ENCODE measurements at regions not wholly inside any gene's neighbourhood (a gene's known extent, or its start where the extent isn't known, plus 50 kb on each side); places are given as distances from the start of the nearest gene placed in this dataset.

DNA sequence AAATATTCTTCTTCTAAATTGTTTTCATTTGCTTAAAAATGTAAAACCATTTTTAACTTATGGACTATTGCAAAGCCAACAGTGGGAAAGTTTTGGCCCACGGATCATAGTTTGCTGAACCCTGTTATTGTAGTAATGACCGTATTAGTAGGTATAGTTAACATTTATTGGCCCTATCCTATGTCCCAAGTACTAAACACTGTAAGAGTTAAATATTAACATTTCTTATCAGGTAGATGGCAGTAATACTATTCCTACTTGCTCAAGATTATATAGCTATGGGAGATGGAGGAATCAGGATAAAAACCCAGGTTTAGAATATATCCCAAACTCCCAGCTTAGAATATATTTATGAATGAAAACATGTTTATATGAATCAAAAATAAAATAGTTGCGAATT, 993.2 kb downstream of the SORCS3 start:
- TF ChIP-seq, protein P1, sequence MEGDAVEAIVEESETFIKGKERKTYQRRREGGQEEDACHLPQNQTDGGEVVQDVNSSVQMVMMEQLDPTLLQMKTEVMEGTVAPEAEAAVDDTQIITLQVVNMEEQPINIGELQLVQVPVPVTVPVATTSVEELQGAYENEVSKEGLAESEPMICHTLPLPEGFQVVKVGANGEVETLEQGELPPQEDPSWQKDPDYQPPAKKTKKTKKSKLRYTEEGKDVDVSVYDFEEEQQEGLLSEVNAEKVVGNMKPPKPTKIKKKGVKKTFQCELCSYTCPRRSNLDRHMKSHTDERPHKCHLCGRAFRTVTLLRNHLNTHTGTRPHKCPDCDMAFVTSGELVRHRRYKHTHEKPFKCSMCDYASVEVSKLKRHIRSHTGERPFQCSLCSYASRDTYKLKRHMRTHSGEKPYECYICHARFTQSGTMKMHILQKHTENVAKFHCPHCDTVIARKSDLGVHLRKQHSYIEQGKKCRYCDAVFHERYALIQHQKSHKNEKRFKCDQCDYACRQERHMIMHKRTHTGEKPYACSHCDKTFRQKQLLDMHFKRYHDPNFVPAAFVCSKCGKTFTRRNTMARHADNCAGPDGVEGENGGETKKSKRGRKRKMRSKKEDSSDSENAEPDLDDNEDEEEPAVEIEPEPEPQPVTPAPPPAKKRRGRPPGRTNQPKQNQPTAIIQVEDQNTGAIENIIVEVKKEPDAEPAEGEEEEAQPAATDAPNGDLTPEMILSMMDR (IDR thresholded peaks at IDR 0.05), result no peak
- no peaks in the 10 kb centered on the region for H3K9me3 ChIP-seq
- intact Hi-C loops (cut with DNase I), result no loop called here
- no peak overlapping the region for H3K4me3 ChIP-seq
- no peaks in the 10 kb centered on the region for H3K4me1 ChIP-seq
- no peaks in the 10 kb centered on the region for H3K36me3 ChIP-seq (ENCODE audit: insufficient read depth in 1 of 2, low read depth in 1 of 2)
- H3K27ac ChIP-seq, result no peak overlapping the region
- H3K27me3 ChIP-seq (ENCODE audit: insufficient read depth in 3 of 3, low read length in 2 of 3), result no peaks in the 10 kb centered on the region
- DNase-seq, result no peak
- 81 to 86% (median 83%) methylated on average over 3 of the region's 3 CpGs for WGBS, 3 donors
- no peak for ATAC-seq

DNA sequence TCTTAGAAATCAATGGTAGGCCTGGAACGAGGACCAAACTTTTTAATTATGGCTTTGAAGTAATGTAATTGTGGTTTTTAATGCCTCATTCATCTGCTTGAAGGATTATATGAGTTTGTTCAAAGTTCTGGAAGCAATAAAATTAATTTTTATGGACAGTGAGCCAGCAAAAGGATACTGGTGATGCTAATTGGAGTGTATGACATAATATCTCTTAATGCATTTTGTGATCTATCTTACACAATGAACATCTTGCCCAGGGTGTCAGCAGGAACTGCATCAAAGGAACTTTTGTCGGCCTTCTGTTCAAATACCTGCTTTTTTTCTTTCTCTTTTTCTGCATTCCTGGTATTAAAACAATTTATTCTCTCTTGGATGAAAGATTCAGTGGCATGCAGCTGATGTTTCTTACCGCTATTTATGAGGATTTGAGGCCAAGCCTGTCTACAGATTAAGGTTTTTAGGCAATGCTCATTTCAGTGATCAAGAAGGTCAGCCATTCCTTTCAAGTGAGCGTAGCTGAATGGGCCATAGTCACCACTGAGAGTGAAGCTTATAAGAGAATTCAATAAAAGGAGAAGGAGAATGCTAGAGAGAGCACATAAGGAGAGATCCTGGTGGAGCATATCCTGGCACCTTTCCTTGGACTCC, 974.8 kb downstream of the SORCS3 start:
- no peaks in the 10 kb centered on the region for H3K27me3 ChIP-seq (ENCODE audit: insufficient read depth in 3 of 3, low read length in 2 of 3)
- TF ChIP-seq, protein P1 (IDR thresholded peaks at IDR 0.05), result no peak
- no peak overlapping the region for H3K27ac ChIP-seq
- no peaks in the 10 kb centered on the region for H3K36me3 ChIP-seq (ENCODE audit: insufficient read depth in 1 of 2, low read depth in 1 of 2)
- H3K9me3 ChIP-seq, result no peaks in the 10 kb centered on the region
- no peak overlapping the region for H3K4me3 ChIP-seq
- H3K4me1 ChIP-seq, result no peaks in the 10 kb centered on the region
- no peak for ATAC-seq
- no peak for DNase-seq
- WGBS, 3 donors, result 55 to 62% (median 56%) methylated on average over 4 of the region's 4 CpGs
- intact Hi-C loops (cut with DNase I), result no loop called here

DNA sequence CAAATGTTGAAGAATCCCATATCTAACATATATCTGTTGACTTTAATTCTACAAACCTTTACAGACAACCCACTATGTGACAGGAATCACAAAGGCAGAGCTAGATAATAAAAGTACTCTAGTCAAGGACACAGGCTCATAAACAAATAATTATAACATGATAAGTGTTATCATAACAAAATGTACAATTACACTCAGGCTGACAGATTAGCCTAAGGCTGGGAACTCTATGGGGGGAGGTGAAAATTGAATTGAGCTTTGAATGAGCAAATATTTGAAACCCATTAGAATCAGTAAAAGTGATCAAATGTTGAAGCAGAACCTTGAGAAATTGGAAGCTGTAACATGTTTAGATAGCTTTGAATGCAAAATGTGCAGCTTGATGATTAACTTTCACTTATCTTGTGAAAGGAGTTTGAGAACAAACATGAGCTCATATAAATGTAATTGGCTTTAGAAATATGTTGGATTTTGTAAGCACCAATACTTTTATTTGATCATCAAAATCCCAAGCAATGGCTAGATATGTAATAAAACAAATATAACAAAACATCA, 970.2 kb downstream of the SORCS3 start:
- intact Hi-C loops (cut with DNase I), result no loop called here
- ATAC-seq (no peak), DNase-seq (no peak)
- H3K4me3 ChIP-seq, result no peak overlapping the region
- no peaks in the 10 kb centered on the region for H3K4me1 ChIP-seq
- no peaks in the 10 kb centered on the region for H3K27me3 ChIP-seq (ENCODE audit: insufficient read depth in 3 of 3, low read length in 2 of 3)
- TF ChIP-seq, protein P1 (IDR thresholded peaks at IDR 0.05), result no peak
- no peaks in the 10 kb centered on the region for H3K36me3 ChIP-seq (ENCODE audit: insufficient read depth in 1 of 2, low read depth in 1 of 2)
- peaks cover 4% of the 10 kb centered on the region for H3K9me3 ChIP-seq
- H3K27ac ChIP-seq, result no peak overlapping the region

DNA sequence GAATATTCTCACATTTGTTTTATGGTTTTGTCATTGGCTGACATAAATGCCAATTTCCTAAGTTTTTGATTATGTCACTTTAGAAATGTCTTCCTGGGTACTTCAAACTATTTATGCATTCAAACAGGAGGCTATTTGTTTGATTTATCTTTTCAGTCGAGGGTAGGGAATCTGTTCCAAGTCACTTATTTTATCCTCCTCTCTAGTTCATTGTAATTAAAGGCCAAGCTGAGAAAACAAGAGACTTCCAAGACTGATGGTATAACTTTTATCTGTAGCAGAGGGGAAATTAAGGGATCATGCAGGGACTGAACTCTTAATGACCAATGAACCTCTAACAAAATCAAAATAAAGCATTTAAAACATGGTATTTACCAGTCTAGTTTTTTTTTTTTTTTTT, 968.4 kb downstream of the SORCS3 start:
- DNase-seq (no peak), ATAC-seq (no peak)
- WGBS, 3 donors, result 45 to 50% (median 46%) methylated on average over 1 of the region's 1 CpG
- H3K27me3 ChIP-seq (ENCODE audit: insufficient read depth in 3 of 3, low read length in 2 of 3), result no peaks in the 10 kb centered on the region
- intact Hi-C loops (cut with DNase I), result no loop called here
- no peak overlapping the region for H3K27ac ChIP-seq
- TF ChIP-seq, protein P1 (IDR thresholded peaks at IDR 0.05), result no peak
- no peaks in the 10 kb centered on the region for H3K36me3 ChIP-seq (ENCODE audit: insufficient read depth in 1 of 2, low read depth in 1 of 2)
- no peak overlapping the region for H3K4me3 ChIP-seq
- peaks cover 4% of the 10 kb centered on the region for H3K9me3 ChIP-seq
- H3K4me1 ChIP-seq, result no peaks in the 10 kb centered on the region

DNA sequence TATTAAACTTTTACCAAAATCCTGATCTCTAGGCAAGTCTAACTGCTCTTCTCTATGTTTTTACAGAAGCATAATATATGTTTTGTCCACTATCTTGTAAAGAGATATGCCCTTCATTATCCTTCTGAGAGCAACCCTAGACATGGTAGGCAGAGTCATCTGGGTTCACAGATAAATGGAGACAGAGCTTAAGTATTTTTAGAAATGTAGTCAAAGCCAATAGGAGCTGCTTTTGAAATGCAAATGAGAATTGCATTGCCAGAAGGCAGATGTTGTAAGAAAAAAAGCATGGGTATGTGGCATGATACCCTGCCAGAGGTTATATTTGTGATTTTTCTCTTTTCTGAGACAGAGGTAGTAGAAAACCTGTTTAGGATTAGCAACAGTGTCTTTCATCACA, 964.8 kb downstream of the SORCS3 start:
- peaks cover 4% of the 10 kb centered on the region for H3K9me3 ChIP-seq
- intact Hi-C loops (cut with DNase I), result no loop called here
- no peaks in the 10 kb centered on the region for H3K27me3 ChIP-seq (ENCODE audit: insufficient read depth in 3 of 3, low read length in 2 of 3)
- no peak overlapping the region for H3K4me3 ChIP-seq
- no peak overlapping the region for H3K27ac ChIP-seq
- no peaks in the 10 kb centered on the region for H3K4me1 ChIP-seq
- H3K36me3 ChIP-seq (ENCODE audit: insufficient read depth in 1 of 2, low read depth in 1 of 2), result no peaks in the 10 kb centered on the region
- TF ChIP-seq, protein P1 (IDR thresholded peaks at IDR 0.05), result no peak
- ATAC-seq (no peak), DNase-seq (no peak)

Measured in psoas muscle (tissue), 7 donors.